ENCODE measurements at regions not wholly inside any gene's neighbourhood (a gene's known extent, or its start where the extent isn't known, plus 50 kb on each side); places are given as distances from the start of the nearest gene placed in this dataset.

GRCh38 chr16:25344006-25344405, 86.4 kb upstream of the ZKSCAN2 start:
- Histone ChIP-seq H3K79me2 (ENCODE audit: insufficient read depth, low read length) (no peaks in the 10 kb centered on the region), H3K4me1 (ENCODE audit: insufficient read depth, low read length) (no peaks in the 10 kb centered on the region), H3K36me3 (ENCODE audit: insufficient read depth, low read length) (no peaks in the 10 kb centered on the region), H3K9me3 (ENCODE audit: insufficient read depth, low read depth, low read length) (no peaks in the 10 kb centered on the region), H2AFZ (ENCODE audit: low read depth, low read length) (no peak overlapping the region), H3K4me3 (ENCODE audit: insufficient read depth, low read depth, low read length) (no peak overlapping the region), H3K4me2 (ENCODE audit: low read length) (no peak overlapping the region), H3K27ac (ENCODE audit: low read depth, low read length) (no peak overlapping the region), H3K9ac (ENCODE audit: low read length) (no peak overlapping the region), H3K27me3 (ENCODE audit: insufficient read depth, low read length) (no peaks in the 10 kb centered on the region), H4K20me1 (ENCODE audit: insufficient read depth, low read length) (no peaks in the 10 kb centered on the region)
- no peak overlapping the region for H3K27ac Mint-ChIP-seq (ENCODE audit: unreplicated experiment)
- no peaks in the 10 kb centered on the region for H3K36me3 Mint-ChIP-seq (ENCODE audit: low read depth, unreplicated experiment)
- no peak overlapping the region for H3K4me3 Mint-ChIP-seq (ENCODE audit: unreplicated experiment)
- FAIRE-seq = no peak
- H3K27me3 Mint-ChIP-seq (ENCODE audit: low read depth, unreplicated experiment) = no peaks in the 10 kb centered on the region
- DNase-seq (ENCODE audit: low read depth) = no peak
- no peaks in the 10 kb centered on the region for H3K9me3 Mint-ChIP-seq (ENCODE audit: unreplicated experiment)
- H3K4me1 Mint-ChIP-seq (ENCODE audit: low read depth, unreplicated experiment) = no peaks in the 10 kb centered on the region
- TF ChIP-seq CTCF (IDR thresholded peaks at IDR 0.05; ENCODE audit: insufficient read depth, low read depth, low read length) (no peak), EZH2 (IDR thresholded peaks at IDR 0.05; ENCODE audit: insufficient read depth, low read length) (no peak)

GRCh38 chr16:25340973-25341372, 83.3 kb upstream of the ZKSCAN2 start:
- H3K36me3 Mint-ChIP-seq (ENCODE audit: low read depth, unreplicated experiment) = no peaks in the 10 kb centered on the region
- no peak for FAIRE-seq

More at GRCh38 chr16:25340973-25341372, 83.3 kb upstream of the ZKSCAN2 start:
- H4K20me1 ChIP-seq (ENCODE audit: insufficient read depth, low read length) = no peaks in the 10 kb centered on the region
- H3K79me2 ChIP-seq (ENCODE audit: insufficient read depth, low read length) = no peaks in the 10 kb centered on the region
- Mint-ChIP-seq H3K27ac (ENCODE audit: unreplicated experiment) (no peak overlapping the region), H3K4me1 (ENCODE audit: low read depth, unreplicated experiment) (no peaks in the 10 kb centered on the region), H3K27me3 (ENCODE audit: low read depth, unreplicated experiment) (no peaks in the 10 kb centered on the region), H3K9me3 (ENCODE audit: unreplicated experiment) (peaks cover 2% of the 10 kb centered on the region), H3K4me3 (ENCODE audit: unreplicated experiment) (no peak overlapping the region)
- TF ChIP-seq EZH2 (IDR thresholded peaks at IDR 0.05; ENCODE audit: insufficient read depth, low read length) = no peak
- no peak for TF ChIP-seq CTCF (IDR thresholded peaks at IDR 0.05; ENCODE audit: insufficient read depth, low read depth, low read length)
- no peak for DNase-seq (ENCODE audit: low read depth)
- H3K4me2 ChIP-seq (ENCODE audit: low read length) = no peak overlapping the region
- no peaks in the 10 kb centered on the region for H3K36me3 ChIP-seq (ENCODE audit: insufficient read depth, low read length)
- no peaks in the 10 kb centered on the region for H3K27me3 ChIP-seq (ENCODE audit: insufficient read depth, low read length)
- H3K4me3 ChIP-seq (ENCODE audit: insufficient read depth, low read depth, low read length) = no peak overlapping the region
- H2AFZ ChIP-seq (ENCODE audit: low read depth, low read length) = no peak overlapping the region
- no peak overlapping the region for H3K9ac ChIP-seq (ENCODE audit: low read length)
- H3K9me3 ChIP-seq (ENCODE audit: insufficient read depth, low read depth, low read length) = no peaks in the 10 kb centered on the region
- no peaks in the 10 kb centered on the region for H3K4me1 ChIP-seq (ENCODE audit: insufficient read depth, low read length)
- no peak overlapping the region for H3K27ac ChIP-seq (ENCODE audit: low read depth, low read length)

All from astrocyte (in vitro differentiated cells and primary cell).